Neural cell (in vitro differentiated cells): ENCODE measurements at regions not wholly inside any gene's neighbourhood (a gene's known extent, or its start where the extent isn't known, plus 50 kb on each side); places are given as distances from the start of the nearest gene placed in this dataset.

ENCODE experiments used
- H2AFZ ChIP-seq: fragments of 200-600, 300-800 bp; sonication (generic), shearing (Covaris generic); 2 replicates; pipeline ENCODE4 v1.6.0; 2014; ENCODE audit warnings: low read depth, mild to moderate bottlenecking, antibody characterized with exemption, low read length, moderate library complexity
- H3F3A ChIP-seq: fragments of 200-600 bp; shearing (Covaris generic); 2 replicates; pipeline ENCODE4 v1.6.1; 2016; ENCODE audit warnings: mild to moderate bottlenecking, moderate library complexity, mixed read lengths, antibody characterized with exemption, low read length; ENCODE audit not compliant: insufficient read depth, poor library complexity, severe bottlenecking
- H3K27ac ChIP-seq: fragments of 200-600, 300-800 bp; sonication (generic), shearing (Covaris generic); 2 replicates; pipeline ENCODE4 v1.5.1; 2014; ENCODE audit warnings: mild to moderate bottlenecking, low read length, moderate library complexity
- H3K27me3 ChIP-seq: fragments of 300-800, 200-600 bp; sonication (generic), shearing (Covaris generic); 2 replicates; pipeline ENCODE4 v1.6.0; 2014; ENCODE audit warnings: mild to moderate bottlenecking, low read depth, low read length, moderate library complexity; ENCODE audit not compliant: insufficient read depth
- H3K36me3 ChIP-seq: fragments of 300-800, 200-600 bp; sonication (generic), shearing (Covaris generic); 2 replicates; pipeline ENCODE4 v1.5.1; 2014; ENCODE audit warnings: mild to moderate bottlenecking, antibody characterized with exemption, low read length, moderate library complexity; ENCODE audit not compliant: insufficient read depth
- H3K4me2 ChIP-seq: fragments of 300-800, 200-600 bp; sonication (generic), shearing (Covaris generic); 2 replicates; pipeline ENCODE4 v1.6.0; 2014; ENCODE audit warnings: mild to moderate bottlenecking, low read length
- H3K4me3 ChIP-seq: fragments of 300-800, 200-600 bp; sonication (generic), shearing (Covaris generic); 2 replicates; pipeline ENCODE4 v1.5.1; 2014; ENCODE audit warnings: mild to moderate bottlenecking, low read length, moderate library complexity
- H3K79me2 ChIP-seq: fragments of 200-600 bp; shearing (Covaris generic); replicated peaks from 2 replicates; pipeline ENCODE4 v1.6.0; 2014; ENCODE audit warnings: mild to moderate bottlenecking, low read length, moderate library complexity; ENCODE audit not compliant: insufficient read depth
- H3K9ac ChIP-seq: fragments of 300-800, 200-600 bp; sonication (generic), shearing (Covaris generic); 2 replicates; pipeline ENCODE4 v1.6.1; 2016; ENCODE audit warnings: mild to moderate bottlenecking, low read length, mixed read lengths
- H3K9me2 ChIP-seq: fragments of 200-600 bp; shearing (Covaris generic); 2 replicates; pipeline ENCODE4 v1.6.1; 2016; ENCODE audit warnings: mild to moderate bottlenecking, low read length, mixed read lengths; ENCODE audit not compliant: insufficient read depth
- H3K9me3 ChIP-seq: fragments of 200-600, 300-800 bp; sonication (generic), shearing (Covaris generic); 2 replicates; pipeline ENCODE4 v1.6.1; 2016; ENCODE audit warnings: mild to moderate bottlenecking, mixed run types, low read length, moderate library complexity, mixed read lengths
- H4K20me1 ChIP-seq: fragments of 200-600 bp; shearing (Covaris generic); 2 replicates; pipeline ENCODE4 v1.6.1; 2016; ENCODE audit warnings: mild to moderate bottlenecking, mixed run types; ENCODE audit not compliant: insufficient read depth
- EP300 ChIP-seq: fragments of 450-650 bp; conservative IDR thresholded peaks from 2 replicates; pipeline ENCODE4 v1.6.1; 2014; ENCODE audit warnings: antibody characterized with exemption, mild to moderate bottlenecking, moderate library complexity; ENCODE audit not compliant: poor library complexity, severe bottlenecking
- EZH2 ChIP-seq: fragments of 200-600, 300-800 bp; shearing (Covaris generic), sonication (generic); IDR thresholded peaks from 2 replicates; pipeline ENCODE4 v1.6.1; 2014; ENCODE audit warnings: antibody characterized with exemption, low read length, borderline replicate concordance, mild to moderate bottlenecking; ENCODE audit not compliant: insufficient read depth, poor library complexity, severe bottlenecking
- MXI1 ChIP-seq: fragments of 450-650 bp; conservative IDR thresholded peaks from 2 replicates; pipeline ENCODE4 v1.6.1; 2014; ENCODE audit warnings: antibody characterized with exemption, mild to moderate bottlenecking; ENCODE audit not compliant: poor library complexity, severe bottlenecking
- POLR2AphosphoS5 ChIP-seq: IDR thresholded peaks from 2 replicates; pipeline ENCODE4 v1.6.1; 2012
- RAD21 ChIP-seq: fragments of 450-650 bp; conservative IDR thresholded peaks from 2 replicates; pipeline ENCODE4 v1.6.1; 2014; ENCODE audit warnings: antibody characterized with exemption, mild to moderate bottlenecking, moderate library complexity
- REST ChIP-seq: IDR thresholded peaks from 2 replicates; pipeline ENCODE4 v1.6.1; 2012; ENCODE audit warnings: borderline replicate concordance
- TAF1 ChIP-seq: IDR thresholded peaks from 2 replicates; pipeline ENCODE4 v1.6.1; 2012; ENCODE audit warnings: low read depth
- TF ChIP-seq, protein P1 (sequence below): fragments of 450-650 bp; IDR thresholded peaks from 2 replicates; pipeline ENCODE4 v1.5.1; 2014; ENCODE audit warnings: antibody characterized with exemption, mild to moderate bottlenecking, moderate library complexity; ENCODE audit not compliant: poor library complexity, severe bottlenecking

- Histone ChIP-seq H2AFZ (no peak overlapping the region), H3K79me2 (no peaks in the 10 kb centered on the region), H3K9me2 (no peaks in the 10 kb centered on the region), H3K27me3 (no peaks in the 10 kb centered on the region), H3K4me2 (no peak overlapping the region), H3K27ac (no peak overlapping the region), H3K4me3 (no peak overlapping the region), H4K20me1 (no peaks in the 10 kb centered on the region), H3K36me3 (no peaks in the 10 kb centered on the region), H3F3A (no peaks in the 10 kb centered on the region), H3K9ac (no peak overlapping the region), H3K9me3 (no peaks in the 10 kb centered on the region)
- TF ChIP-seq MXI1 (no peak), RAD21 (no peak), EP300 (no peak), TAF1 (no peak), REST (no peak)
Measured at GRCh38 chr5:18975624-18976023, 1012.4 kb downstream of the CDH18 start.

DNA sequence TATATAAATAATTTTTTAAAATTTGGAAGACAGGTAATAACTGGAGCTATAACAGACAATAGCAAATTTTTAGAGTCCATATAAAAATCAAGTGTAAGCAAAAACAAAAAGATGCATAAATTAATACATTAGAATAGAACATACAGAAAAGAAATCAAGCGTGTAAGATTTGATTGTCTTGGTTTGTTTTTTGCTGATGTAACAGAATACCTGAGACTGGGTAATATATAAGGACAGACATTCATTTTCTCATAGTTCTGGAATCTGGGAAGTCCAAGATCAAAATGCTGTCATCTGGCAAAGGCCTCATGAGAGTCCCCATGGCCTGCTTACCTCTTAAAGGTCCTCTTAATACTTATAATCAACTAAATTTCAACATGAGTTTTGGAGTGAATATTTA, 1010.1 kb downstream of the CDH18 start:
- TF ChIP-seq, protein P1, sequence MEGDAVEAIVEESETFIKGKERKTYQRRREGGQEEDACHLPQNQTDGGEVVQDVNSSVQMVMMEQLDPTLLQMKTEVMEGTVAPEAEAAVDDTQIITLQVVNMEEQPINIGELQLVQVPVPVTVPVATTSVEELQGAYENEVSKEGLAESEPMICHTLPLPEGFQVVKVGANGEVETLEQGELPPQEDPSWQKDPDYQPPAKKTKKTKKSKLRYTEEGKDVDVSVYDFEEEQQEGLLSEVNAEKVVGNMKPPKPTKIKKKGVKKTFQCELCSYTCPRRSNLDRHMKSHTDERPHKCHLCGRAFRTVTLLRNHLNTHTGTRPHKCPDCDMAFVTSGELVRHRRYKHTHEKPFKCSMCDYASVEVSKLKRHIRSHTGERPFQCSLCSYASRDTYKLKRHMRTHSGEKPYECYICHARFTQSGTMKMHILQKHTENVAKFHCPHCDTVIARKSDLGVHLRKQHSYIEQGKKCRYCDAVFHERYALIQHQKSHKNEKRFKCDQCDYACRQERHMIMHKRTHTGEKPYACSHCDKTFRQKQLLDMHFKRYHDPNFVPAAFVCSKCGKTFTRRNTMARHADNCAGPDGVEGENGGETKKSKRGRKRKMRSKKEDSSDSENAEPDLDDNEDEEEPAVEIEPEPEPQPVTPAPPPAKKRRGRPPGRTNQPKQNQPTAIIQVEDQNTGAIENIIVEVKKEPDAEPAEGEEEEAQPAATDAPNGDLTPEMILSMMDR = no peak
- TF ChIP-seq POLR2AphosphoS5 = no peak
- TF ChIP-seq EZH2 = no peak
- Histone ChIP-seq H3K9me2 (no peaks in the 10 kb centered on the region), H3K4me2 (no peak overlapping the region), H3F3A (no peaks in the 10 kb centered on the region), H3K36me3 (no peaks in the 10 kb centered on the region), H2AFZ (no peak overlapping the region), H3K27me3 (no peaks in the 10 kb centered on the region), H4K20me1 (no peaks in the 10 kb centered on the region), H3K79me2 (no peaks in the 10 kb centered on the region), H3K4me3 (no peak overlapping the region), H3K9me3 (peaks cover 3% of the 10 kb centered on the region), H3K27ac (no peak overlapping the region), H3K9ac (no peak overlapping the region)

DNA sequence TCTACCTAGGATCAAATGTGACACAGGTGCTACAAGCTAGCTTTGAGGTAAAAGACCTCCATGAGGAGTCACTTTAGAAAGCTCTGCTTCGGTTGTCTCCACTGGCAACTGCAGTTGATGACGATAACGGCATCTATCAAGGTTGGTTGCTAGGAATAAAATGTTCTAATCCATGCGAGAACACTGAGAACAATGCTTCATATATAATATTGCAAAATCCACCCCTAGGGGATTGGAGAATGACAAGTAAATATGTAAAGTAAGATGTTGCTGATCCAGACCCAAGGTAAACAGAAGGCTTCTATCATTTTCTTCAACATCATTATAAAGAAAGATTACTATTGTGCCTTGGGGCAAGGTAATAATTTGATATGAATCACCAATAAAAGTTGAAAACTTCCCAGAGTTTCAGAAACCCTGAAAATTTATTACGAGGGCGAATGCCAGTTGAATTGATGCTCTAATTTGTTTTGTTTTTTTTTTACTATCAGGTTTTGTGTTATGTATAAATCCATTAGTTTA, 1003.4 kb downstream of the CDH18 start:
- no peak overlapping the region for H3K4me2 ChIP-seq
- H3F3A ChIP-seq = no peaks in the 10 kb centered on the region
- no peak overlapping the region for H3K27ac ChIP-seq
- no peaks in the 10 kb centered on the region for H3K36me3 ChIP-seq
- no peaks in the 10 kb centered on the region for H3K79me2 ChIP-seq
- no peak overlapping the region for H2AFZ ChIP-seq
- no peak for TF ChIP-seq RAD21
- TF ChIP-seq POLR2AphosphoS5 = no peak
- no peak for TF ChIP-seq TAF1
- TF ChIP-seq EP300 = no peak
- no peak for TF ChIP-seq EZH2
- H3K9ac ChIP-seq = no peak overlapping the region
- peaks cover 3% of the 10 kb centered on the region for H3K9me3 ChIP-seq
- no peaks in the 10 kb centered on the region for H3K9me2 ChIP-seq
- H3K27me3 ChIP-seq = no peaks in the 10 kb centered on the region
- H3K4me3 ChIP-seq = no peak overlapping the region
- H4K20me1 ChIP-seq = no peaks in the 10 kb centered on the region
